Type B pancreatic cell (in vitro differentiated cells): ENCODE measurements at regions not wholly inside any gene's neighbourhood (a gene's known extent, or its start where the extent isn't known, plus 50 kb on each side); places are given as distances from the start of the nearest gene placed in this dataset.

Experiments
- DNase-seq: peaks from one replicate; pipeline ENCODE4 v3.0.0; 2021; ENCODE audit warnings: mixed read lengths; ENCODE audit not compliant: unreplicated experiment; ENCODE audit errors: extremely low spot score
- H3K27ac Mint-ChIP-seq: 2 replicates; pipeline ENCODE4 v1.8.0; 2021; ENCODE audit warnings: mild to moderate bottlenecking, mixed read lengths
- H3K27me3 Mint-ChIP-seq: 2 replicates; pipeline ENCODE4 v1.8.0; 2021; ENCODE audit warnings: mixed read lengths
- H3K36me3 Mint-ChIP-seq: 2 replicates; pipeline ENCODE4 v1.8.0; 2021; ENCODE audit warnings: mixed read lengths
- H3K4me1 Mint-ChIP-seq: one replicate; pipeline ENCODE4 v1.8.0; 2021; ENCODE audit warnings: mixed read lengths; ENCODE audit not compliant: unreplicated experiment
- H3K4me3 Mint-ChIP-seq: 2 replicates; pipeline ENCODE4 v1.8.0; 2021; ENCODE audit warnings: mild to moderate bottlenecking, mixed read lengths
- H3K9me3 Mint-ChIP-seq: 2 replicates; pipeline ENCODE4 v1.8.0; 2021; ENCODE audit warnings: mixed read lengths
- TF ChIP-seq, protein P1 (sequence below): fragments of 200-600 bp; sonication (generic); conservative IDR thresholded peaks from 2 replicates; pipeline ENCODE4 v1.5.0; 2021; ENCODE audit warnings: antibody characterized with exemption, mild to moderate bottlenecking

DNA sequence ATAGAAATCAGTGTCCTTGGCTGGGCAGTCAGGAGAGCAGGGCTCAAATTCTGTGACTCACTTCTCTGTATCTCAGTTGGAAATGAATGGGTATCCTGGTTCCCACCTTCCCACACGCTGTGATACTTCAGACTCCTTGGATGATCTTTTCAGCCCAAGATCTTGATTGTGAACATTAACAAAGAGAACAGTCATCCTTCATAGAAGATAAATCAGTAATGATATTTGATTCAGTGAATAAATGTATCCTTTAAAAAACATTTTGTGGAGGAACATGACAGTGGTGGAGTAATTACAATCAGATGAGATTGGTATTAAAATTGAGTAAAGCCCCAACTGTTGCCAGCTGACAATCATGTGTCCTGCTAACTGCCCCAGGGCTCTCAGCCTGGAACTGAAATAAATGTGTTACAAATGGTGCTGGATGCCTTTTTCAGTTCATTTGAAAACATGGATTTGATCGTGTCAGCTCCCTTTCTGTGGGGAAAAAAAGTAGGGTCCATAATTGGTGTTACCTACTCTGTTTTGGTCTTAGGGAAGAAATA is 72.9 kb upstream of the OR5AN1 start:
- Mint-ChIP-seq H3K4me3 (no peak overlapping the region), H3K27me3 (peaks cover 23% of the 10 kb centered on the region), H3K36me3 (no peaks in the 10 kb centered on the region), H3K4me1 (peaks cover 5% of the 10 kb centered on the region), H3K9me3 (no peaks in the 10 kb centered on the region), H3K27ac (no peak overlapping the region)
- DNase-seq, result no peak
- TF ChIP-seq, protein P1, sequence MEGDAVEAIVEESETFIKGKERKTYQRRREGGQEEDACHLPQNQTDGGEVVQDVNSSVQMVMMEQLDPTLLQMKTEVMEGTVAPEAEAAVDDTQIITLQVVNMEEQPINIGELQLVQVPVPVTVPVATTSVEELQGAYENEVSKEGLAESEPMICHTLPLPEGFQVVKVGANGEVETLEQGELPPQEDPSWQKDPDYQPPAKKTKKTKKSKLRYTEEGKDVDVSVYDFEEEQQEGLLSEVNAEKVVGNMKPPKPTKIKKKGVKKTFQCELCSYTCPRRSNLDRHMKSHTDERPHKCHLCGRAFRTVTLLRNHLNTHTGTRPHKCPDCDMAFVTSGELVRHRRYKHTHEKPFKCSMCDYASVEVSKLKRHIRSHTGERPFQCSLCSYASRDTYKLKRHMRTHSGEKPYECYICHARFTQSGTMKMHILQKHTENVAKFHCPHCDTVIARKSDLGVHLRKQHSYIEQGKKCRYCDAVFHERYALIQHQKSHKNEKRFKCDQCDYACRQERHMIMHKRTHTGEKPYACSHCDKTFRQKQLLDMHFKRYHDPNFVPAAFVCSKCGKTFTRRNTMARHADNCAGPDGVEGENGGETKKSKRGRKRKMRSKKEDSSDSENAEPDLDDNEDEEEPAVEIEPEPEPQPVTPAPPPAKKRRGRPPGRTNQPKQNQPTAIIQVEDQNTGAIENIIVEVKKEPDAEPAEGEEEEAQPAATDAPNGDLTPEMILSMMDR, result no peak

DNA sequence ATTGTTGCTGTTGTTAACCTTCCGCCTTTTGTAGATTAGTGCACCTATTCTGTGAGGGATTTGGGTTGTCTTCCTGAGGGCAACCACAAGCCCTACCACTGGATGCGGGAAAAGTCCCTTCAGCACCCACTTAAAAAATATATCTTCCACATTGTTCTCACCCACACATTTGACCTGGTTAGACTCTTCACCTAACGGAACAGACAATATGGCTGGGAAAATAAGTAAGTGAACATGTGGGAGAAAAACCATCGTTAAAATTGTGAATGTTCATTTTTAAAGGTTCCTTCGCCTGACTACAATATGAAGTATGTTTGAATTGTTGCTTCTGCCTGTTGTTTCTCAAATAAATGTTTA is 72.0 kb upstream of the MPEG1 start:
- no peak for DNase-seq
- Mint-ChIP-seq H3K27ac (no peak overlapping the region), H3K36me3 (no peaks in the 10 kb centered on the region), H3K4me1 (peaks cover 5% of the 10 kb centered on the region), H3K4me3 (no peak overlapping the region), H3K9me3 (no peaks in the 10 kb centered on the region), H3K27me3 (peaks cover 23% of the 10 kb centered on the region)
- TF ChIP-seq, protein P1, result peak; percentile 48

DNA sequence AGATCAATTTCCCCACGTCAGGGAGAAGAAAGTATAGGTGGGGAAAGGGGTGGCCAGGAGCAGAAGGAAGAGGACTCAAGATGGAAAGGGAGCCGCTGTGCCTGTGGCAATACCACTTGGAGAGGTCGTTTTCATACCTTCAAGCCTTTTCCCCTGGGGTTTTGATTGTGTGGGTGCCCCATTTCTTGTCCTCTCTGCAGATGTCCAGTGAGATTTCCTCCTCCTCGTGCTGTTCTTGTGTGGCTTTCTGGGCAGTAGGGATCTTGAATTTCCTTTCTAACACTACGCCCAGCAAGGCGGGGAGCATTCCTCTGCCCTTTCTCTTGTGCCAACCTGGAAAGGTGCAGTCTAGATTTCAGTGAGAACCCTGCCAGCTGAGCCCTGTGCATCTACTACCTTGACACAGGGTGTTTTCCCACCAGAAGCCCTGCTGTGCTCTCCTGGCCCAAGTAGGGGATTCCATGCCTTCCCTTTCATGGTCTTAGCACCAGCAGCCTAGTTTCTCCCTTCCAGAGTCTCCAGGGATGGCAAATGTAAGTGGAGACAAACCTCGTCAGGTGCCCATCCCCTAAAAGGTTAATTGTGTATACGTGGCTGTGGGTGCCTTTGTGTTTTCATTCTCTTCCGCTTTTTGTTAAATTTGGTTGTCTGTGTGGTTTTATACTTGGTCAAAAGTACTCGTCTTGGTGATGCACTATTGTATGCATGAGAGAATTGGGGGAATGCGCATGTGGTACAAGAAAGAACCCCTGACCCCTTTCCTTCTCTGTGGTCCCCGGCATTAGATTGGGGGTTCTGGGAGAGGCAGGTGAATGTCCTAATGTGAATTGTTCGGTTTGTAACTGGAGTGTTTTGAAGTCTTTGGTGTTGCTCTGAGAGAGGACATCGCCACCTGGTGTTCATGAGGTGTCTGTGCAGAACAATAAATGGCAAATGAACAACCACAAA is 71.4 kb upstream of the MPEG1 start:
- Mint-ChIP-seq H3K4me1 (peaks cover 5% of the 10 kb centered on the region), H3K9me3 (no peaks in the 10 kb centered on the region), H3K36me3 (no peaks in the 10 kb centered on the region), H3K27me3 (peaks cover 23% of the 10 kb centered on the region), H3K4me3 (no peak overlapping the region), H3K27ac (peak overlapping the region; percentile 14)
- no peak for DNase-seq
- TF ChIP-seq, protein P1, result peak; percentile 87

DNA sequence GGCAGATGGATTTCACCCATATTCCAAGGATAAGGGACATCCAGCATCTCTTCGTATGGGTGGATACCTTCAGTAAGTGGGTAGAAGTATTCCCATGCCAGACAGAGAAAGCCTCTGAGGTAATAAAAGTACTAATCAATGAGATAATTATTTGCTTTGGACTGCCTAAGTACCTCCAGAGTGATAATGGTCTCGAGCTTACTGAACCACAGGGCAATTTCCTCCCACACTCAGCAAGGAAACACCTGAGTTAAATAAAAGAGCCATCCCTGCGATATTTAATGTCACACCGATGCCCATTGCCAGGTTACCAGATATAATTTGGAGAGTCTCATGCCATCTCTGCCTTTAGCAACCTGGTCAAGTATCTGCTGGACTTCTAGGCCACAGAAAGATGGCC is 70.6 kb upstream of the MPEG1 start:
- TF ChIP-seq, protein P1, result no peak
- no peaks in the 10 kb centered on the region for H3K36me3 Mint-ChIP-seq
- no peak for DNase-seq
- peaks cover 5% of the 10 kb centered on the region for H3K4me1 Mint-ChIP-seq
- no peak overlapping the region for H3K27ac Mint-ChIP-seq
- H3K9me3 Mint-ChIP-seq, result no peaks in the 10 kb centered on the region
- H3K27me3 Mint-ChIP-seq, result peaks cover 23% of the 10 kb centered on the region
- H3K4me3 Mint-ChIP-seq, result no peak overlapping the region

DNA sequence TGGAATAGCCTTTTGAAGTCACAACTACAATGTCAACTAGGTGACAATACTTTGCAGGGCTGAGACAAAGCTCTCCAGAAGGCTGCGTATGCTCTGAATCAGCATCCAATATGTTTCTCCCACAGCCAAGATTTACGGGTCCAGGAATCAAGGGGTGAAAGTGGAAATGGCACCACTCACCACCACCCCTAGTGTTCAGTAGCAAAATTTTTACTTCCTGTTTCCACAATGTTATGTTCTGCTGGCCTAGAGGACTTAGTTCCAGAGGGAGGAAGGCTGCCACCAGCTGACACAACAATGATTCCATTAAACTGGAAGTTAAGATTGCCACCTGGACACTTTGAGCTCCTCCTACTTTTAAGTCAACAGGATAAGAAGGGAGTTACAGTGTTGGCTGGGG is 68.5 kb upstream of the MPEG1 start:
- H3K36me3 Mint-ChIP-seq, result no peaks in the 10 kb centered on the region
- TF ChIP-seq, protein P1, result no peak
- DNase-seq, result no peak
- H3K9me3 Mint-ChIP-seq, result peaks cover 4% of the 10 kb centered on the region
- H3K27ac Mint-ChIP-seq, result no peak overlapping the region
- H3K4me1 Mint-ChIP-seq, result peaks cover 5% of the 10 kb centered on the region
- H3K27me3 Mint-ChIP-seq, result peaks cover 15% of the 10 kb centered on the region
- H3K4me3 Mint-ChIP-seq, result no peak overlapping the region
